Spleen (tissue), 7 donors: ENCODE measurements at regions not wholly inside any gene's neighbourhood (a gene's known extent, or its start where the extent isn't known, plus 50 kb on each side); places are given as distances from the start of the nearest gene placed in this dataset.

Source experiments
- POLR2A ChIP-seq, 3 donors: fragments of 450-650 bp; IDR thresholded peaks; one replicate each; pipeline ENCODE4 v1.5.1; 2017; ENCODE audit warnings: antibody characterized with exemption in 3 of 3, mild to moderate bottlenecking in 1 of 3
- TF ChIP-seq, protein P1 (sequence below), 11 experiments: fragments of 200-600 bp in 7 of 11; fragments of 450-650 bp in 4 of 11; sonication (generic) in 4 of 11; IDR thresholded peaks in 8 of 11; conservative IDR thresholded peaks in 3 of 11; 1 replicate in 7 of 11; 2 replicates in 4 of 11; pipeline versions ENCODE4 v1.4.0 to v1.8.0; 2016 to 2021; ENCODE audit warnings: antibody characterized with exemption in 11 of 11, inconsistent platforms in 4 of 11, mild to moderate bottlenecking in 1 of 11
- donor health status: DM: no; HTN: no; CAD: no; lungs with moderate emphysema.
- donor health status: DM: no; HTN: no; CAD: no.
- donor health status: DM: no; HTN: no; CAD: no.

DNA sequence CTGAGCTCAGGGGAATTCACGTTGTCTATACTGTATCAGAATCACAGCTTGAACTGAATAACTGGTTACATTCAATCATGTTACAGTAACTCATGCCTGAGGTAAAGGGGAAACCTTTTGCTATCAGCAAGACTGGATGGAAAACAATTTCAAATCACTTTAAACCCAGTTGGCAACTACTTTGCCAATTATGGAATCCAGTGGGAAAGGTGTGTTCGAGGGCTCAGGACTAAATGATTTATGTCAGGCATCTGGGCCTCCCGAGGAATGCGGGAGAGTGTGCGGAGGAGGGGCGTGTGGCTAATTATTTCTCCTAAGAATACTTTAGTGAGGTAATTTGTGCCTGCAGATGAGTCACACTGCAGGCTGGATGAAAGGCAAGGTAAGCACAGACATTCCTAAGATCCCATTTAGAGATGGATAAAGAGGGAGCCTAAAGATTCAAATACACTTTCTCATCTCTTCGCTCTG is 100.1 kb downstream of the HRH4 start:
- TF ChIP-seq, protein P1, sequence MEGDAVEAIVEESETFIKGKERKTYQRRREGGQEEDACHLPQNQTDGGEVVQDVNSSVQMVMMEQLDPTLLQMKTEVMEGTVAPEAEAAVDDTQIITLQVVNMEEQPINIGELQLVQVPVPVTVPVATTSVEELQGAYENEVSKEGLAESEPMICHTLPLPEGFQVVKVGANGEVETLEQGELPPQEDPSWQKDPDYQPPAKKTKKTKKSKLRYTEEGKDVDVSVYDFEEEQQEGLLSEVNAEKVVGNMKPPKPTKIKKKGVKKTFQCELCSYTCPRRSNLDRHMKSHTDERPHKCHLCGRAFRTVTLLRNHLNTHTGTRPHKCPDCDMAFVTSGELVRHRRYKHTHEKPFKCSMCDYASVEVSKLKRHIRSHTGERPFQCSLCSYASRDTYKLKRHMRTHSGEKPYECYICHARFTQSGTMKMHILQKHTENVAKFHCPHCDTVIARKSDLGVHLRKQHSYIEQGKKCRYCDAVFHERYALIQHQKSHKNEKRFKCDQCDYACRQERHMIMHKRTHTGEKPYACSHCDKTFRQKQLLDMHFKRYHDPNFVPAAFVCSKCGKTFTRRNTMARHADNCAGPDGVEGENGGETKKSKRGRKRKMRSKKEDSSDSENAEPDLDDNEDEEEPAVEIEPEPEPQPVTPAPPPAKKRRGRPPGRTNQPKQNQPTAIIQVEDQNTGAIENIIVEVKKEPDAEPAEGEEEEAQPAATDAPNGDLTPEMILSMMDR (IDR thresholded peaks at IDR 0.05 in 8 of 11, conservative IDR thresholded peaks at IDR 0.05 in 3 of 11) = no peak
- no peak for TF ChIP-seq POLR2A (IDR thresholded peaks at IDR 0.05)
